ENCODE measurements at regions not wholly inside any gene's neighbourhood (a gene's known extent, or its start where the extent isn't known, plus 50 kb on each side); places are given as distances from the start of the nearest gene placed in this dataset.

- no peaks in the 10 kb centered on the region for H3K9me1 ChIP-seq (ENCODE audit: insufficient read depth, low read length)
- H3K27ac ChIP-seq (ENCODE audit: insufficient read depth, low read length) = no peak overlapping the region
- H3K27me3 ChIP-seq (ENCODE audit: control insufficient read depth, insufficient read depth, low read length) = no peaks in the 10 kb centered on the region
- no TSS peak for BruUV-seq (replicated peaks)
- no peak overlapping the region for H4K91ac ChIP-seq (ENCODE audit: insufficient read depth, low read depth, low read length)
- no peak for TF ChIP-seq RCOR1 (IDR thresholded peaks at IDR 0.05; ENCODE audit: insufficient replicate concordance, low read length)
- no peak for TF ChIP-seq USF2 (IDR thresholded peaks at IDR 0.05; ENCODE audit: low read depth, low read length)
- no peak for TF ChIP-seq MAFK (IDR thresholded peaks at IDR 0.05; ENCODE audit: low read depth, low read length)
- TF ChIP-seq RAD21 (IDR thresholded peaks at IDR 0.05; ENCODE audit: low read length) = no peak
- TF ChIP-seq MAZ (IDR thresholded peaks at IDR 0.05; ENCODE audit: borderline replicate concordance, low read depth, low read length) = no peak
- H2AK5ac ChIP-seq (ENCODE audit: low read depth, low read length) = no peak overlapping the region
- ATAC-seq (ENCODE audit: low read depth) = no peak
- H2AFZ ChIP-seq (replicated peaks; ENCODE audit: low read length, poor library complexity) = no peak overlapping the region
- no peak overlapping the region for H2BK5ac ChIP-seq (ENCODE audit: low read depth, low read length, poor library complexity, severe bottlenecking)
- no peaks in the 10 kb centered on the region for H3K4me1 ChIP-seq (ENCODE audit: control insufficient read depth, insufficient read depth, low read length)
- no peak overlapping the region for H3K56ac ChIP-seq (ENCODE audit: extremely low read depth, insufficient read depth, low read length)
- H3K18ac ChIP-seq (ENCODE audit: low read depth, low read length) = no peak overlapping the region
- H3K23ac ChIP-seq (ENCODE audit: low read depth, low read length) = no peak overlapping the region
- no peak overlapping the region for H3K14ac ChIP-seq (replicated peaks; ENCODE audit: low read depth, low read length)
- H4K8ac ChIP-seq (ENCODE audit: low read depth in 2 of 2, low read length in 2 of 2) = no peak overlapping the region
- dilution Hi-C loops (cut with HindIII; ENCODE audit: low sequenced_read_pairs, unreplicated experiment) (no loop called here), intact Hi-C loops (cut with micrococcal nuclease) (no loop called here), in situ Hi-C loops (cut with MboI; ENCODE audit: low sequenced_read_pairs) (no loop called here)
- no peak overlapping the region for H4K5ac ChIP-seq (ENCODE audit: low read depth, low read length)
- H3K4me2 ChIP-seq (ENCODE audit: low read depth, low read length) = no peak overlapping the region
- H3K4ac ChIP-seq (ENCODE audit: low read depth, low read length) = no peak overlapping the region
- H2BK15ac ChIP-seq (ENCODE audit: low read depth, low read length) = no peak overlapping the region
- H3K79me1 ChIP-seq (ENCODE audit: low read depth in 1 of 2, low read length in 2 of 2) = no peaks in the 10 kb centered on the region
- no peak overlapping the region for H3K9ac ChIP-seq (ENCODE audit: low read depth, low read length)
- CTCF ChIA-PET = no interaction called here
- 0% methylated on average over 1 of the region's 2 CpGs; no CpG with 5 or more reads in 1 of the 2 experiments for WGBS, 2 experiments (ENCODE audit: extremely low coverage in 2 of 2, insufficient read length in 1 of 2)
- H3K4me3 ChIP-seq (ENCODE audit: insufficient read depth, low read depth, low read length) = no peak overlapping the region
- H3K9me3 ChIP-seq (ENCODE audit: control insufficient read depth, insufficient read depth, low read length) = peaks cover 29% of the 10 kb centered on the region
- no peaks in the 10 kb centered on the region for H3K36me3 ChIP-seq (ENCODE audit: control insufficient read depth, insufficient read depth, low read length)
- POLR2A ChIA-PET (ENCODE audit: unreplicated experiment) = no interaction called here
- no peak overlapping the region for H2BK120ac ChIP-seq (ENCODE audit: low read depth, low read length)
- no peak overlapping the region for H2AK9ac ChIP-seq (replicated peaks; ENCODE audit: low read depth, low read length, poor library complexity)
- DNase-seq = no peak
- no peaks in the 10 kb centered on the region for H4K20me1 ChIP-seq (ENCODE audit: insufficient read depth, low read length)
- H2BK20ac ChIP-seq (ENCODE audit: low read depth, low read length) = no peak overlapping the region
Measured at GRCh38 chr5:110219769-110220168, 506.7 kb downstream of the TMEM232 start.

Data from IMR-90 (cell line).